ENCODE measurements at regions not wholly inside any gene's neighbourhood (a gene's known extent, or its start where the extent isn't known, plus 50 kb on each side); places are given as distances from the start of the nearest gene placed in this dataset.
"Not testable (repeated sequence)": the region's sequence is repeated elsewhere in the genome, so short reads cannot be mapped to it uniquely, and the experiment has no call there.

- no peak for DNase-seq
Observed at GRCh38 chr10:33066558-33067236, 108.7 kb upstream of the ITGB1 start.

- DNase-seq = no peak
Observed at GRCh38 chr10:33065111-33065510, 107.1 kb upstream of the ITGB1 start.

DNA sequence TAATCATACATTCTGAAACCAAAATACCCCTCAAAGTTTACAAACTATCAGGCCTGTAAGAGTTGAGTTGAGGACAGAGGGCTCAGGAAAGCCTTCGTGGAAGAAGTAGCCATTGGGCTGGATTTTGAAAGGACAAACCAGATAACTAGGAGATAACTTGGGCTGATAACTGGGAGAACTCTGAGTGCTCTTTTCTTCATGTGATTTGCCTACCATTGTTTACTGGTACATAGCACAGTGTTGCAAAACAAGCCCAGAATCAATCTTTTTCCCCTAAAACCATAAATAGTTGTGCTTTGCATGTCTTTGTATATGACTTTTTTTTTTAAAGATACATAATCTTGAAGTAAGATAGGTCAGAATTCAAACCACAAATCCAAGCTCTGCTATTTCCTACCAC is 106.7 kb upstream of the ITGB1 start:
- no peak for DNase-seq

- no peak for DNase-seq
Observed at GRCh38 chr10:33057620-33058019, 99.6 kb upstream of the ITGB1 start.

DNA sequence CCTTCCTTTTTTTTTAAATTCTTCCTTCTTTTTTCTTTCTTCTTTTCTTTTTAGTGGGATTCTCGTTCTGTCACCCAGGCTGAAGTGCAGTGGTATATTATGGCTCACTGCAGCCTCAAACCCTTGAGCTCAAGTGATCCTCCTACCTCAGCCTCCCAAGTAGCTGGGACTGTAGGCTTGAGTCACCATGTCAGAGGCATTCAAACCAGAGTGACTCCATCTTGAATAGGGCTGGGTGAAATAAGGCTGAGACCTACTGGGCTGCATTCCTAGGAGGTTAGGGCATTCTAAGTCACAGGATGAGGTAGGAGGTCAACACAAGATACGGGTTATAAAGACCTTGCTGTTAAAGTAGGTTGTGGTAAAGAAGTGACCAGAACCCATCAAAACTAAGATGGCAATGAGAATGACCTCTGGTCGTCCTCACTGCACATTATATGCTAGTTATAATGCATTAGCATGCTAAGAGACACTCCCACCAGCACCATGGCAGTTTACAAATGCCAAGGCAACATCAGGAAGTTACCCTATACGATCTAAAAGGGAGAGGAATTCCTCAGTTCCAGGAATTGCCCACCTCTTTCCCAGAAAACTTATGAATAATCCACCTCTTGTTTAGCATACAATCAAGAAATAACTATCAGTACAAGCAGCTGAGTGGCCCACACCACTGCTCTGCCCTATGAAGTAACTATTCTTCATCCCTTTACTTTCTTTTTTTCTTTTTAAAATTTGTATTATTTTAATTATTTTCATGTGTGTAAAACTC is 99.0 kb upstream of the ITGB1 start:
- DNase-seq = no peak

GRCh38 chr10:33055625-33056024 is 97.6 kb upstream of the ITGB1 start:
- no peak for DNase-seq

DNA sequence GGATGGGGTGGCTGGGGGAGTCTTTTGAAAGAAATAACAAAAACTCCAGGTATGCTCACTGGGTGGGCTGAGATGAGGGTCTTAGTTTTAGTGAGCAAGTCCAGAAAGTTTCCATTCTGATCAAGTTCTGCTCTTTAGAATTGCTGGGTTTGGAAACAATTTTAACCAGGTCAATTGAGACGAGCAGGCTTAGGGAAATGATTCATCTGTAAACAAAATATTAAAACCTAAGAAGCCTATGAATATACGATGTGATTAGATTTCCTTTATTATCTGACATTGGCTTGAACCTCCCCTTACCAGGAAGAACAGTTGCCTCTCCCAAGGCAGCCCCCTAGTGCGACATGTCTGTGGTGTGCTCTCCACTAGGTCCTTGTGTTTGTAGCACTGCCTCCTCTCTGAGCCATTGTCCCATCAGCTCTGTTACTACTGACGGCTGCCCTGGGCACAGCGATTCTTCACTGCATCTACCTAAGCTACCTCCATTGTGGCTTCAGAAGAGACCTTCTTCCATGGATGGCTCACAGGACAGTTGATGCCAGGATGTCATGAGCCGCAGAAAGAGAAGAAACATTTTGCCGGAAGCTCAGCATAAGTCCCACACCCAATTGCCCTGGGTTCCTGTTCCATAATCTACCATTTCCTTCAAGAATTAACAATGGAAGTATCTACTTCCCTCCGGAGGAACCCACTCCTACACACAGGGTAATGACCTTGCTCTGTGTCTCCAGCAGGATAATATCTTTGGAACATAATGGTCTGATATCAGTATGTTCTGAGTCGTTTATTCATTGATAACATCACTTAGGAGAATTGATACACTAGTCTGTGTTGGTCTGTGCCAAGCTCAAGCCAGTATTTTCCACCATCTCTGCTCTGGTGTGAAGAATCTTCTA is 95.1 kb upstream of the ITGB1 start:
- no peak for DNase-seq

DNA sequence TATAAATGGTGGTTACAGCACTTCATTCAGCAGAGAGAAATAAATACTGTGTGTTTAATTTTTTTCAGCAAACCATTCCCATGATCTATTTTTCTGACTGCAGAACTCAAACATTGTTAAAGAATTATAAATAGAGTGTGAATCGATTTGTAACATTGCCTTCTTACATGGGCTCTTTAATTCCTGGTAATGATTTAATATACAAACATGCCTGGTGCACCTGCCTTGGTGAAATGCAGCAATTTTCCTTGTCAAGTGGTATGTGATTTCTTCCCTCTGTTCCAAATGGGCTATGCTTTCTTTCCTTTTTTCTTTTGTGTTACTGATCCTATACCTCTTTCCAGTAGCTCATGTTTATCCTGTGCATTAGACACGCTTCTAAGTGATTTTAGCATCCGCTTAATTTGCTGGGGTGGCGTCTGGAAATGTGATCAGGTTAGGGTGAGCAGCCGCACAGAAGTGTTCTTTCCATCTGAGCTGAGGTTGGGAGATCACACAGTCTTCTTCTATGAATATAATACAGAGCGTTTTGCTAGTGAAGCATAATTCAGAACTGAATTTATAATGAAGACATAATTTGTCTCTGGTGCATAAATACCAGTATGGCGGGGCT is 94.3 kb upstream of the ITGB1 start:
- no peak for DNase-seq

GRCh38 chr10:33049963-33050920 is 92.2 kb upstream of the ITGB1 start:
- not testable (repeated sequence) for DNase-seq

DNA sequence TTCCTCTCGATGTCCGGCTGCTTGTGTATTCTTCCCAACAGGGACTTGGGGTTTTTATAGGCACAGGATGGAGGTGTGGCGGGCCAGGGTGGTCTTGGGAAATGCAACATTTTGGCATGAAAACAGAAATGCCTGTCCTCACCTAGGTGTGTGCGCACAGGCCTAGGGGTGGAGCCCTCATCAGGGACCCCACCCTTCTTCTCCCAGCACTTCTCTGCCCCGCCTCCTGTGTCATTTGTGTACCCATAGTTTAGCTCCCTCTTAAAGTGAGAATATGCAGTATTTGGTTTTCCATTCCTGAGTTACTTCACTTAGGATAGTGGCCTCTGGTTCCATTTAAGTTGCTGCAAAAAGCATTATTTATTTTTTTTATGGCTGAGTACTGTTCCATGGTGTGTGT is 90.2 kb upstream of the ITGB1 start:
- DNase-seq = no peak

DNA sequence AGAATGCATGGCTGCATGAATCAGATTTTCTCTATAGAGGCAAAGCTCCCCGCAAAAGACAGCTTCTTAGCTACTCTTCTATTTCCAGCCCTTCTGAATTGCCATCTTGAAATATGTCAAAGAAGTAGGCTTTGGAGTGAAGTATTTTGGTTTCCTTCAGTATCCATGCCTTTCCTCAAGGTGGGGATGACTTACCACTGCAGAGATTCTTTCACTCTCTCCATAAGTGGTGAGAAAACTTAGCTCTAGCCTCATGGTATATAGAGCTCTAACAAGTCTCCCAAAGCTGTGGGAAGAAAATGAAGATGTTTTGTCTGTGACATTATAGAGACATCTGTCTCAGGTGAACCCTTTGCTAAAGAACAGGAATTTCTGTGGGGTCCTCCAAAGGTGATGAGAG is 89.6 kb upstream of the ITGB1 start:
- no peak for DNase-seq

- DNase-seq = no peak
Observed at GRCh38 chr10:33046792-33047191, 88.8 kb upstream of the ITGB1 start.

DNA sequence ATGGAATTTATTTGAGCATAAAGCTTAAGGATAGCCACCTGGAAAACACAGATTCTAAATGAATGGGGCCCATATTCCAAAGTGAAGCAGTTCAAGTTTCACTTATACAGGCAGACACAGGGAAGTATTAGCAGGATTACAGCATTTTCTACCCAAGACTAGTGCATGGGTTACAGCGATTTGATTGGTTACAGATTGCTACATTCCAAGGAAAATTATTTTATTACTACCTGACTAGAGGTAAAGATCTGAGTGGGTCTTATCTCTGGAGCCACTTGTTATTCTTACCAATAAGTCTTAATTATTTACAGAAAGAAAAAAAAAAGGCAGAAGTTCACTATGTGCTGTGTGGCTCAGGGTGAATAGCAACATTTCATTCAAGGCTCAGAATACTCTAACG is 87.4 kb upstream of the ITGB1 start:
- no peak for DNase-seq

- DNase-seq = no peak
Observed at GRCh38 chr10:33042565-33042964, 84.5 kb upstream of the ITGB1 start.

DNA sequence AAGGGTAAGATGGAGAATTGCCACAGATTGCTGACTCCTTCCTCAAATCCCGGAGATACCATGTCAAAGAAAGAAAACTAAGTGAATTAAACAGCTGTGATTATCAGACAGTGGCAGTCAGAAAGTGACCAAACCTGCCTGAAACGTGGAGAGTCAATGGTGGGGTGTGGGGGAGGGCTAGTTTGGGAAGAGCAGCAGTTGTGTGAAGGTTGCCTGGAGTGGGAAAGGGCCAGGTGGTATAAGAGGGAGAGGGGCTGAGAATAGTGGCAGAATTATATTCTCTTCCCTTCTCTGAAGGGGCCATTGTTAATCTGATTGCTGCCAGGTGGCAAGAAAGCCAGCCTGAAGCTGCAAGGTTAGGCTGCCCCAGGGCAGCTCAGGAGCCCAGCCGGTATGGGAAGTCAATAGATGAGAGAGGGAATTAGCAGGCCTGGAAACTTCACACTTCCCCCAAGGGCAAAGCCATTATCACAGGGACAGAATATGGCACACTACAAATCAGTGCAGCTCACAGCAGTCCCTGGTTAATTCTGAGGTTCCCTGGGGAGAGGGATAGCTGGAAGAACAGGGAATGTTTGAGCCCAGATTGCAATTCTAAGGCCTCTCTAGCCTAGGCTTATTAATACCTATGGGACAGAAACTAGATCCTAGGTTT is 83.9 kb upstream of the ITGB1 start:
- no peak for DNase-seq

- no peak for DNase-seq
Observed at GRCh38 chr10:33040436-33040835, 82.4 kb upstream of the ITGB1 start.

- no peak for DNase-seq
Observed at GRCh38 chr10:33039181-33039580, 81.2 kb upstream of the ITGB1 start.

GRCh38 chr10:33038672-33039071 is 80.6 kb upstream of the ITGB1 start:
- DNase-seq = no peak

GRCh38 chr10:33037726-33038125 is 79.7 kb upstream of the ITGB1 start:
- no peak for DNase-seq

DNA sequence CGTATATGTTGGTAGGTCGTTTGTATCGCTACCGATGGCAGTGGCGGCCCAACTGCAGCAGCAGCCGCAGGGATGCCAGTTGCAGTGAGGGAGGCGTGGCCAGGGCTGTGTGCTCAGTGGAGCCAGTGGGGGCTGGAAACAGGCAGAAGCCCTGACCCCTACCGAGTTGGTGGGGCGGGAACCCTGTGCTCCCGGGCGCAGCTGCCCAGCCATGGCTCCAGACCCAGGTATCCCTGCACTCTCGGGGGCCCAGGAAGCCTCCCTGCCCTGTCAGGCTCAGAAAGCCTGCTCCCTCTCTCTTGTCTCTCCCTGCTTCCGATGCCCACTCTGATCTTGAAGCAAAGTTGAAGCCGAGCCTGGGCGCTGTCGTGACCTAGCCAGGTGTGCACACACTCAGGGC is 78.6 kb upstream of the ITGB1 start:
- DNase-seq = no peak

GRCh38 chr10:33035411-33035810 is 77.4 kb upstream of the ITGB1 start:
- no peak for DNase-seq

Measured in NCI-H1694 (cell line).